ENCODE measurements at regions not wholly inside any gene's neighbourhood (a gene's known extent, or its start where the extent isn't known, plus 50 kb on each side); places are given as distances from the start of the nearest gene placed in this dataset.

GRCh38 chr16:9518051-9518450, 426.6 kb downstream of the HAPSTR1 start:
- TF ChIP-seq IRF2 (CRISPR knock-in tag; IDR thresholded peaks at IDR 0.05; ENCODE audit: borderline replicate concordance, low read depth) (no peak), ZNF263 (CRISPR knock-in tag; IDR thresholded peaks at IDR 0.05; ENCODE audit: low read depth) (no peak), CTCF (IDR thresholded peaks at IDR 0.05) (no peak), CREB1 (CRISPR knock-in tag; IDR thresholded peaks at IDR 0.05) (no peak), MAX (CRISPR knock-in tag; IDR thresholded peaks at IDR 0.05) (no peak), PREB (CRISPR knock-in tag; IDR thresholded peaks at IDR 0.05; ENCODE audit: borderline replicate concordance) (no peak), TEAD4 (CRISPR knock-in tag; IDR thresholded peaks at IDR 0.05) (no peak), E2F5 (CRISPR knock-in tag; IDR thresholded peaks at IDR 0.05) (no peak), E2F1 (CRISPR knock-in tag; IDR thresholded peaks at IDR 0.05) (no peak)

Data from WTC11 (cell line).